Neuronal stem cell (in vitro differentiated cells): ENCODE measurements at regions not wholly inside any gene's neighbourhood (a gene's known extent, or its start where the extent isn't known, plus 50 kb on each side); places are given as distances from the start of the nearest gene placed in this dataset.

Experiments
- DNase-seq: peaks from one replicate; pipeline ENCODE4 v3.0.0-alpha.2; 2013; ENCODE audit warnings: low spot score
- H2AFZ ChIP-seq: one replicate; pipeline ENCODE4 v1.6.1; 2013; ENCODE audit warnings: mild to moderate bottlenecking, low read length, inconsistent platforms
- H2AK5ac ChIP-seq: 2 replicates; pipeline ENCODE4 v1.6.1; 2013; ENCODE audit warnings: low read depth, mild to moderate bottlenecking, inconsistent platforms, low read length, moderate library complexity, mixed read lengths
- H2BK120ac ChIP-seq: 2 replicates; pipeline ENCODE4 v1.6.1; 2013; ENCODE audit warnings: low read depth, mild to moderate bottlenecking, inconsistent platforms, low read length, moderate library complexity, mixed read lengths
- H2BK12ac ChIP-seq: one replicate; pipeline ENCODE4 v1.6.1; 2013; ENCODE audit warnings: low read length, inconsistent platforms
- H2BK15ac ChIP-seq: 2 replicates; pipeline ENCODE4 v1.6.1; 2013; ENCODE audit warnings: mild to moderate bottlenecking, low read length, inconsistent platforms, mixed read lengths
- H2BK5ac ChIP-seq: one replicate; pipeline ENCODE4 v1.6.1; 2013; ENCODE audit warnings: inconsistent platforms, mild to moderate bottlenecking, low read length, moderate library complexity
- H3K14ac ChIP-seq: one replicate; pipeline ENCODE4 v1.6.1; 2013; ENCODE audit warnings: low read length, inconsistent platforms
- H3K18ac ChIP-seq: 2 replicates; pipeline ENCODE4 v1.6.1; 2013; ENCODE audit warnings: low read length, inconsistent platforms
- H3K23ac ChIP-seq: 2 replicates; pipeline ENCODE4 v1.6.1; 2013; ENCODE audit warnings: low read depth, mild to moderate bottlenecking, mixed read lengths, low read length, inconsistent platforms; ENCODE audit not compliant: poor library complexity
- H3K27ac ChIP-seq: replicated peaks from 3 replicates; pipeline ENCODE4 v1.5.1; 2013; ENCODE audit warnings: low read length, inconsistent platforms
- H3K27me3 ChIP-seq, 3 experiments: 2 replicates each; pipeline ENCODE4 v1.6.1; 2013; ENCODE audit warnings: low read length in 3 of 3, mild to moderate bottlenecking in 2 of 3, inconsistent platforms in 1 of 3, low read depth in 1 of 3, mixed read lengths in 1 of 3, moderate library complexity in 1 of 3; ENCODE audit not compliant: control insufficient read depth in 3 of 3, insufficient read depth in 3 of 3
- H3K36me3 ChIP-seq, 2 donors: replicated peaks in 1 of 2; 2 replicates each; pipeline ENCODE4 v1.6.1; 2013; ENCODE audit warnings: low read length in 2 of 2; ENCODE audit not compliant: control insufficient read depth in 2 of 2, insufficient read depth in 2 of 2
- H3K4ac ChIP-seq: 2 replicates; pipeline ENCODE4 v1.6.1; 2013; ENCODE audit warnings: inconsistent platforms, mild to moderate bottlenecking, low read length, moderate library complexity
- H3K4me1 ChIP-seq, 2 donors: 1 replicate in 1 of 2; 2 replicates in 1 of 2; pipeline ENCODE4 v1.6.1; 2013; ENCODE audit warnings: low read length in 2 of 2, low read depth in 1 of 2; ENCODE audit not compliant: control insufficient read depth in 2 of 2, insufficient read depth in 1 of 2
- H3K4me2 ChIP-seq: one replicate; pipeline ENCODE4 v1.6.1; 2013; ENCODE audit warnings: mild to moderate bottlenecking, low read length, inconsistent platforms; ENCODE audit not compliant: insufficient read depth, poor library complexity, severe bottlenecking
- H3K4me3 ChIP-seq, 2 donors: 2 replicates each; pipeline ENCODE4 v1.5.1; 2013; ENCODE audit warnings: low read length in 2 of 2, mild to moderate bottlenecking in 2 of 2, inconsistent platforms in 1 of 2, moderate library complexity in 1 of 2
- H3K79me1 ChIP-seq: one replicate; pipeline ENCODE4 v1.6.1; 2013; ENCODE audit warnings: low read depth, mild to moderate bottlenecking, inconsistent platforms, low read length, moderate library complexity
- H3K9ac ChIP-seq: one replicate; pipeline ENCODE4 v1.6.1; 2013; ENCODE audit warnings: mild to moderate bottlenecking, low read depth, low read length, inconsistent platforms; ENCODE audit not compliant: poor library complexity
- H3K9me3 ChIP-seq, 2 donors: replicated peaks in 1 of 2; 2 replicates each; pipeline versions ENCODE3 to v1.6.1; 2013; ENCODE audit warnings: low read length in 2 of 2, mild to moderate bottlenecking in 2 of 2, inconsistent platforms in 1 of 2, low read depth in 1 of 2, mixed read lengths in 1 of 2, moderate library complexity in 1 of 2; ENCODE audit not compliant: control insufficient read depth in 2 of 2, insufficient read depth in 1 of 2
- H4K8ac ChIP-seq: one replicate; pipeline ENCODE4 v1.6.1; 2013; ENCODE audit warnings: low read depth, mild to moderate bottlenecking, inconsistent platforms, low read length, moderate library complexity
- H4K91ac ChIP-seq: one replicate; pipeline ENCODE4 v1.6.1; 2013; ENCODE audit warnings: low read length, low read depth, mild to moderate bottlenecking, inconsistent platforms; ENCODE audit not compliant: poor library complexity
- WGBS, 2 donors: extraction: QIAGEN DNeasy Blood & Tissue Kit; methylation state at CpG; one replicate each; pipeline ENCODE4 v1.1.7; 2013; ENCODE audit warnings: missing lambda C conversion rate in 2 of 2, mixed read lengths in 1 of 2; ENCODE audit not compliant: insufficient read length in 2 of 2, insufficient replicate concordance in 1 of 2; ENCODE audit errors: extremely low coverage in 2 of 2; 5-methylcytosine and 5-hydroxymethylcytosine counted together

- H3K4me2 ChIP-seq = no peak overlapping the region
- no peak overlapping the region for H3K4ac ChIP-seq
- H2BK5ac ChIP-seq = no peak overlapping the region
- no peak overlapping the region for H3K18ac ChIP-seq
- no peak overlapping the region for H2AFZ ChIP-seq
- H4K91ac ChIP-seq = no peak overlapping the region
- no peaks in the 10 kb centered on the region for H3K27me3 ChIP-seq
- no peak overlapping the region for H3K27ac ChIP-seq
- H3K36me3 ChIP-seq = no peaks in the 10 kb centered on the region
- H3K14ac ChIP-seq = no peak overlapping the region
- H3K9me3 ChIP-seq = no peaks in the 10 kb centered on the region
- H2AK5ac ChIP-seq = no peak overlapping the region
- H4K8ac ChIP-seq = no peak overlapping the region
- no peaks in the 10 kb centered on the region for H3K79me1 ChIP-seq
- no peak overlapping the region for H2BK120ac ChIP-seq
- no peak for DNase-seq
- H3K9ac ChIP-seq = no peak overlapping the region
- no peak overlapping the region for H2BK12ac ChIP-seq
- no CpG with 5 or more reads among the region's 4 CpGs for WGBS, 2 donors
- no peak overlapping the region for H3K23ac ChIP-seq
- H3K4me3 ChIP-seq = no peak overlapping the region
- H2BK15ac ChIP-seq = no peak overlapping the region
- peaks cover 0 to 10% of the 10 kb centered on the region in 2 donors for H3K4me1 ChIP-seq
Measured at GRCh38 chr1:195335541-195335940, 1272.7 kb downstream of the KCNT2 start.

- H3K9ac ChIP-seq = no peak overlapping the region
- no peak overlapping the region for H4K8ac ChIP-seq
- no peak overlapping the region for H3K14ac ChIP-seq
- no peak overlapping the region for H4K91ac ChIP-seq
- no peak overlapping the region for H3K4me3 ChIP-seq
- H3K23ac ChIP-seq = no peak overlapping the region
- no peak overlapping the region for H2BK15ac ChIP-seq
- H2BK5ac ChIP-seq = no peak overlapping the region
- no peak overlapping the region for H2BK120ac ChIP-seq
- no peak overlapping the region for H3K4me2 ChIP-seq
- WGBS, 2 donors = no CpG with 5 or more reads among the region's 1 CpG
- H3K9me3 ChIP-seq = no peaks in the 10 kb centered on the region
- no peaks in the 10 kb centered on the region for H3K79me1 ChIP-seq
- H3K4me1 ChIP-seq = peaks cover 0 to 3% of the 10 kb centered on the region in 2 donors
- no peak overlapping the region for H2BK12ac ChIP-seq
- no peak overlapping the region for H2AFZ ChIP-seq
- H2AK5ac ChIP-seq = no peak overlapping the region
- no peak overlapping the region for H3K27ac ChIP-seq
- H3K4ac ChIP-seq = no peak overlapping the region
- H3K18ac ChIP-seq = no peak overlapping the region
- H3K27me3 ChIP-seq = no peaks in the 10 kb centered on the region
- no peaks in the 10 kb centered on the region for H3K36me3 ChIP-seq
- DNase-seq = no peak
Measured at GRCh38 chr1:195332102-195332501, 1276.1 kb downstream of the KCNT2 start.

GRCh38 chr1:195328681-195329080 lies 1279.6 kb downstream of the KCNT2 start:
- Histone ChIP-seq H2BK15ac (no peak overlapping the region), H3K79me1 (no peaks in the 10 kb centered on the region), H3K36me3 (no peaks in the 10 kb centered on the region), H3K14ac (no peak overlapping the region), H2AK5ac (no peak overlapping the region), H2BK5ac (no peak overlapping the region), H4K8ac (no peak overlapping the region), H3K4ac (no peak overlapping the region), H3K4me3 (no peak overlapping the region), H3K4me2 (no peak overlapping the region), H2BK120ac (no peak overlapping the region), H4K91ac (no peak overlapping the region), H3K4me1 (no peaks in the 10 kb centered on the region), H3K9me3 (no peaks in the 10 kb centered on the region), H3K18ac (no peak overlapping the region), H2AFZ (no peak overlapping the region), H2BK12ac (no peak overlapping the region), H3K27me3 (no peaks in the 10 kb centered on the region), H3K27ac (no peak overlapping the region), H3K9ac (no peak overlapping the region), H3K23ac (no peak overlapping the region)
- DNase-seq = no peak
- WGBS, 2 donors = no CpG with 5 or more reads among the region's 2 CpGs

GRCh38 chr1:195328102-195328501 lies 1280.1 kb downstream of the KCNT2 start:
- no peak for DNase-seq
- Histone ChIP-seq H2AK5ac (no peak overlapping the region), H3K79me1 (no peaks in the 10 kb centered on the region), H3K4me2 (no peak overlapping the region), H2BK15ac (no peak overlapping the region), H3K4me3 (no peak overlapping the region), H3K23ac (no peak overlapping the region), H4K91ac (no peak overlapping the region), H3K4me1 (no peaks in the 10 kb centered on the region), H3K27ac (no peak overlapping the region), H2BK120ac (no peak overlapping the region), H3K9ac (no peak overlapping the region), H3K27me3 (no peaks in the 10 kb centered on the region), H3K36me3 (no peaks in the 10 kb centered on the region), H2BK5ac (no peak overlapping the region), H3K9me3 (no peaks in the 10 kb centered on the region), H3K14ac (no peak overlapping the region), H4K8ac (no peak overlapping the region), H3K4ac (no peak overlapping the region), H3K18ac (no peak overlapping the region), H2BK12ac (no peak overlapping the region), H2AFZ (peak overlapping the region; percentile 21)
- no CpG with 5 or more reads among the region's 2 CpGs for WGBS, 2 donors
